ENCODE measurements at regions not wholly inside any gene's neighbourhood (a gene's known extent, or its start where the extent isn't known, plus 50 kb on each side); places are given as distances from the start of the nearest gene placed in this dataset.

- no peak overlapping the region for H3K4me3 ChIP-seq (ENCODE audit: low read depth in 2 of 2, low read length in 2 of 2)
- no TSS peak for BruUV-seq (replicated peaks)
- no peak for DNase-seq (ENCODE audit: low read depth, low spot score)
- intact Hi-C loops (cut with micrococcal nuclease; ENCODE audit: unreplicated experiment) = no loop called here
- no peaks in the 10 kb centered on the region for H3K9me3 ChIP-seq (ENCODE audit: control insufficient read depth, insufficient read depth, low read depth, low read length)
- ChIA-PET POLR2A (no interaction called here), CTCF (no interaction called here)
- H3K27ac ChIP-seq (ENCODE audit: low read length) = no peak overlapping the region
- TF ChIP-seq SIN3A (IDR thresholded peaks at IDR 0.05; ENCODE audit: borderline replicate concordance, insufficient read depth, low read depth, low read length) (no peak), TCF7L2 (IDR thresholded peaks at IDR 0.05; ENCODE audit: low read depth, low read length) (no peak), REST (IDR thresholded peaks at IDR 0.05; ENCODE audit: insufficient read depth in 1 of 2, low read depth in 2 of 2, low read length in 1 of 2) (no peak), POLR2AphosphoS5 (IDR thresholded peaks at IDR 0.05; ENCODE audit: low read depth, low read length) (no peak)
- TF ChIP-seq, protein P1, sequence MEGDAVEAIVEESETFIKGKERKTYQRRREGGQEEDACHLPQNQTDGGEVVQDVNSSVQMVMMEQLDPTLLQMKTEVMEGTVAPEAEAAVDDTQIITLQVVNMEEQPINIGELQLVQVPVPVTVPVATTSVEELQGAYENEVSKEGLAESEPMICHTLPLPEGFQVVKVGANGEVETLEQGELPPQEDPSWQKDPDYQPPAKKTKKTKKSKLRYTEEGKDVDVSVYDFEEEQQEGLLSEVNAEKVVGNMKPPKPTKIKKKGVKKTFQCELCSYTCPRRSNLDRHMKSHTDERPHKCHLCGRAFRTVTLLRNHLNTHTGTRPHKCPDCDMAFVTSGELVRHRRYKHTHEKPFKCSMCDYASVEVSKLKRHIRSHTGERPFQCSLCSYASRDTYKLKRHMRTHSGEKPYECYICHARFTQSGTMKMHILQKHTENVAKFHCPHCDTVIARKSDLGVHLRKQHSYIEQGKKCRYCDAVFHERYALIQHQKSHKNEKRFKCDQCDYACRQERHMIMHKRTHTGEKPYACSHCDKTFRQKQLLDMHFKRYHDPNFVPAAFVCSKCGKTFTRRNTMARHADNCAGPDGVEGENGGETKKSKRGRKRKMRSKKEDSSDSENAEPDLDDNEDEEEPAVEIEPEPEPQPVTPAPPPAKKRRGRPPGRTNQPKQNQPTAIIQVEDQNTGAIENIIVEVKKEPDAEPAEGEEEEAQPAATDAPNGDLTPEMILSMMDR (IDR thresholded peaks at IDR 0.05) = no peak
- no peak for ATAC-seq
- in situ Hi-C loops (cut with HindIII; ENCODE audit: low pct_unique_long_range_greater_than_20kb, low sequenced_read_pairs) = no loop called here
- H3K4me1 ChIP-seq (ENCODE audit: control insufficient read depth, insufficient read depth, low read length) = no peaks in the 10 kb centered on the region
- H3K36me3 ChIP-seq (ENCODE audit: control insufficient read depth, insufficient read depth, low read length) = no peaks in the 10 kb centered on the region
- H3K27me3 ChIP-seq (ENCODE audit: control insufficient read depth, insufficient read depth, low read length) = no peaks in the 10 kb centered on the region
Measured at GRCh38 chr3:189477614-189478013, 153.6 kb upstream of the TP63 start.

DNA sequence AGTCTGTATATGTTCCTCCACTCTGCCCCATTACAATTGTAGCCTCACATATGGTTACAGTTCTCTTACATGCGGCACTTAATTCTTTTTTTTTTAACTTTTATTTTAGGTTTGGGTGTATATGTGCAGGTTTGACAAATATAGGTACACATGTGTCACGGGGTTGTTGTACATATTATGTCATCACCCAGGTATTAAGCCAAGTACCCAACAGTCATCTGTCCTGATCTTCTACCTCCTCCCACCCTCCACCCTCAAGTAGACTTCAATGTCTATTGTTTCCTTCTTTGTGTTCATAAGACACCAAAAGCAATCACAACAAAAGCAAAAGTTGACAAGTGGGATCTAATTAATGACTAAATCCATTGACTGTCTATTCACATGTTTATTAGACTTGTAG, 144.6 kb upstream of the TP63 start:
- no peak overlapping the region for H3K4me3 ChIP-seq (ENCODE audit: low read depth in 2 of 2, low read length in 2 of 2)
- ATAC-seq (no peak), DNase-seq (ENCODE audit: low read depth, low spot score) (no peak)
- no TSS peak for BruUV-seq (replicated peaks)
- ChIA-PET CTCF (no interaction called here), POLR2A (no interaction called here)
- in situ Hi-C loops (cut with HindIII; ENCODE audit: low pct_unique_long_range_greater_than_20kb, low sequenced_read_pairs) (no loop called here), intact Hi-C loops (cut with micrococcal nuclease; ENCODE audit: unreplicated experiment) (no loop called here)
- no peaks in the 10 kb centered on the region for H3K9me3 ChIP-seq (ENCODE audit: control insufficient read depth, insufficient read depth, low read depth, low read length)
- H3K27ac ChIP-seq (ENCODE audit: low read length) = no peak overlapping the region
- TF ChIP-seq SIN3A (IDR thresholded peaks at IDR 0.05; ENCODE audit: borderline replicate concordance, insufficient read depth, low read depth, low read length) = no peak
- no peak for TF ChIP-seq POLR2AphosphoS5 (IDR thresholded peaks at IDR 0.05; ENCODE audit: low read depth, low read length)
- TF ChIP-seq REST (IDR thresholded peaks at IDR 0.05; ENCODE audit: insufficient read depth in 1 of 2, low read depth in 2 of 2, low read length in 1 of 2) = no peak
- TF ChIP-seq, protein P1 (IDR thresholded peaks at IDR 0.05) = no peak
- TF ChIP-seq TCF7L2 (IDR thresholded peaks at IDR 0.05; ENCODE audit: low read depth, low read length) = no peak
- H3K27me3 ChIP-seq (ENCODE audit: control insufficient read depth, insufficient read depth, low read length) = no peaks in the 10 kb centered on the region
- no peaks in the 10 kb centered on the region for H3K4me1 ChIP-seq (ENCODE audit: control insufficient read depth, insufficient read depth, low read length)
- H3K36me3 ChIP-seq (ENCODE audit: control insufficient read depth, insufficient read depth, low read length) = no peaks in the 10 kb centered on the region
